Posterior cingulate gyrus (tissue), 11 donors: ENCODE measurements at regions not wholly inside any gene's neighbourhood (a gene's known extent, or its start where the extent isn't known, plus 50 kb on each side); places are given as distances from the start of the nearest gene placed in this dataset.

ENCODE experiments used
- DNase-seq, 10 donors: peaks; one replicate each; pipeline versions ENCODE4 v3.0.0 to v3.0.0-alpha.2; 2020 to 2021; ENCODE audit warnings: mixed read lengths in 3 of 10
- intact Hi-C: fragments of 100-400 bp; cut with DNase I; formaldehyde crosslinking; loops from one replicate; pipeline ENCODE4 v1.15.1; 2023

DNA sequence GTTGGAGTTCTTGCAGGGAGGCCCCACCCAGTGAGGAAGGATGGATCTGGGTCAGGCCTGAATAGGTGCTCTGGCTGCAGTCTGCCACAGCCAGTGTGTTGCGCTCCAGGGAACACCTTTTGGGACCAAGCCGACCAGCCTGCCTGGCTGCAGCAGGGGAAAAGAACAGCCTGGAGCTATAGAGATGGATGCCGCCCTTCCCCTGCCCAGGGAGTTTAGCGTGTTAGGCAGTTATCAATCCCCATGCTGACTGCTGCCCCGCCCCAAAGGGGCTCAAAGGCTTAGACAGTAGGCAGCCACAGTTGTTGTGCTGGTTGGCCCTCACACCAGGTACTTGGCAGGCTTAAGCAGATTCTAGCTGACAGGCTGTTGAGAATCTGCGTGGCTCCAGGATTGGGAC lies 153.4 kb upstream of the ADAMTS19 start:
- DNase-seq = peak in 2 of 10 donors; percentile 51 to 57
- intact Hi-C loops = no loop called here

DNA sequence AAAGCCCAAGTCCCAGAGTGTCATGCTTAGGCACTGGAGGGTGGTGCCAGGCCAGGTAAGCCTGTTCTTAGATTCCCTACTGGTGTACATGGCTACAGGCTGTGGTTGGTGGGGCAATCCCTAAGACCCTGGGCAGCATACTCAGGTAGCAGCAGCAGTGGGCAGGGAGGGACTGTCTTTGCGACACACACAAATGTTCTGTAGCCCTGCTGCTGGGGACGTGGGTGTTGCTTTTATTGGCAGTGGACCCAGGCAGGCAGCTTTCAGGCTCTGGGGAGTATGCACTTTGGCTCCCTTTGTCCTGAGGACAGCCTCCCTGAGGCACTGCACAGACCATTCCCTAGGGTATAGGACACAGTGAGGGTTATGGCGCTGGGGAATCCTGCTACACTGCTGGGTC lies 137.1 kb upstream of the ADAMTS19 start:
- intact Hi-C loops = no loop called here
- peak in 1 of 10 donors; percentile 63 for DNase-seq

DNA sequence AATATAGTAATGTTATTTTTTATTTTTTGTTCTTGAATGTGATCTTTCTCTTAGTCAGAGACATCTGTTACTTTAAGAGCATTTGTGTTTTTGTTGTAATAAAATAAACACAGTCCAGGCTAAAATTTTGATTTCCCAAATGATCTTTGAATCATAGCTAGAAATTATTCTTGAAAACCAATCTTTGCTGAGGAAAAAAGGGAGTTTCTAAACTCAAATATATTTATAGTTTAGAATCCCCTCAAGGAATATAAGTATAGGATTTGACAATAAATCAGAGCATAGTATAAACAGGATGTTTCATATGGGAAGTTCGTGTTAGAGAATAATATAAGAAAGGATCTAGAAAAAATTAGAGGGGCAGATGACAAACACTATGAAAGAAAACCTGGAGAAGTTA lies 118.8 kb upstream of the ADAMTS19 start:
- no peak for DNase-seq
- intact Hi-C loops = no loop called here

DNA sequence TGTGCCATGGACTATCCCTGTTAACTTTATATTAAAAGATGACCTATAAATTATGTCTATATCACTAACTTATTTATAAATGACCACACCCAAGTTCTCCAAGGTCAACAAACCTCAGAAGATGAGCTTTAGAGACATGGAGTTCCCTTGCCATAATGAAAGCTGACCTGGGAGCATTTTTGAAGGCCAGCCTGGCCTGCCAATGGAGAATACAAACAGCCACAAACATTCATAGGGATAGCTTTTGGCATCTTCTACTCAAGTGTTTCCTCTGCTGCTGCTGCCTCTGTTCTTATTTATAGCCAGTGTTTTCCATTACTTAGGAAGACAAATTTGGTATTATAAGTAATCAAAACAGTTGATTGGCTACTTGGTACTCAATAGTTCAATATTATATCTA lies 117.3 kb upstream of the ADAMTS19 start:
- DNase-seq = no peak

DNA sequence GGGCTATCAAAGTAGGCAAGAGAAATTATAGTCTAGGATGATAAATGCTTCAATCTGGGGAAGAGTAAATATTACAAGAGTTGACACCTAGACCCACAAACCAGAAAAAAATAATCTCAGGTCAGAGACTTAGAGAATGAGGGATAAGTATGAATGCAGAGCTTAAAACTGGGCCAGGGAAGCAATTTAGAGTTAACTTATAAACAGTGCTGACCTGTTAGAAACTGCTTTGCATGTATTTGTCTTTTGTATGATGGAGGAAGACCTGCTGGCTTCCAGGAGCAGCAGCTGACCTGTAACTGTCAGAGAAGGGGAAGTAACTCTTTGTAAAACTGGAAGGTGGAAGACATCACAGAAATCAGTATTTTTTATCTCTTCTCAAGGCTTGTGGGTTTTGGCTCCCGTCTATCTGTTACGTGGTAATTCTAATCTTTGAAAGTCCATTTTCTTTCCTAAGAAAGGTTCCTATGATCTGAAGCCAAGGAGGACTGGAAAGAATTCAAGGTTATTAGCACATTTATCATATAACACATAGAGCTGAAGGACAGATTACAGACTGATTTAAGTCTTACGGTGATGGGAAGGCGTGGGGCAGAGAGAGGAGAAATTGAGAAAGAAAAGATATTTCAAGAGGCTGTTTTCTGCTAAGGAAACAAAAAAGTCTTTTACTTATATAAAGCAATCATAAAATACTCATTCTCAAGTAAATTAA lies 114.7 kb upstream of the ADAMTS19 start:
- intact Hi-C loops = no loop called here
- DNase-seq = no peak

More for the DNA sequence above, 117.3 kb upstream of the ADAMTS19 start:
- intact Hi-C loops = no loop called here

DNA sequence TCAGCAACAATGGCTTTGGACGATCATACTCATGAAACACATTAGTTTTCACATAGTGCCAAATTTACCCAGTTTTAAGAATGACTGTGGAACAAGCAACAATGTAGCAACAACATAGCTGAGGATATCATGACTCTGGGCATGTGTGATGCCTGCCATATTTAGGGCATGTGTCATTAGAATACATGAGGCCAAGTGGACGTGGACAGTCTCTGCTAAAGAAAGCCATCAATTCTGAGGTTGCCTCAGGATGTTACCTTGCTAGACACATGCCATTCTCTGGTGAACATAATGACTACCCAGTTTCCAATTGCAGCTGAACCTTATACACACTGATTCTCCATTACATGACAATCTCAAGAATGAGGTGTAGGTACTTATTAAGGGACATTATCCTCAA lies 103.3 kb upstream of the ADAMTS19 start:
- intact Hi-C loops = no loop called here
- DNase-seq = no peak

DNA sequence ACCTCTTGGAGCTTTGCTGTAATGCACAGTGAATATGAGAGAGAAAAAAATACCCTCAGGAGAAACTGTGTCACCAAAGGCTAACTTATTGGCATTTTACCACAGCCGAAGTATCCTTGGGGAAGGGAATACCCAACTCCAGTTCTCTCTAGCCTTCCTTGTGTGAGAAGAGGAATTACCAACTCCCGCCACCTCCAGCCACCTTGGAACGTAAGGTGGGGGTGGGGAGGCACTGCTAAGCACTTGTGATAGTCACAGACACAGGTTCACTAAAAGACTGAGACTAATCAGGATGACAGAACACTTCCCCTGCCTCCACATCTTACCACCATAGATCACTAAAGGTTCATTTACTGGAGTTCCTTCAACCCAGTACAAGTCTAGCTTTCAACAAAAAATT lies 102.0 kb upstream of the ADAMTS19 start:
- DNase-seq = no peak
- intact Hi-C loops = no loop called here

DNA sequence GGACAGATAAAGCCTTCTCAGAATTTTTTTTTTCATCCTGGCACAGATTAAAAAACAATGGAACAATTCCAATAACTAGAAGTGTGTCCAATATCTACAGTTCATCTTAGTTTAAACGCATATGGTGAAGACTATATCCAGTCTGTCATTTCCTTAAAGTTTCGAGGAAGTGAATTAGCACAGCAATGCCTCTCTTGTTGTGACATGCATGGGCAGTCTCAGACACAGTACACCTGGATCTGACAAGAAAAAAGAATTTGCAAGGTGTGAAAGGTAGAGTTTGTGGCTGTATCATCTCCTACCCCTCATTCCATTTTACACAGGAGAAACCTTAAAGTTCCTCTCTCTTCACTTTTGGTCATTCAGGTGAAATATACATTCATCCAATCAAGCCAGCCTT lies 100.6 kb upstream of the ADAMTS19 start:
- intact Hi-C loops = no loop called here
- DNase-seq = no peak

DNA sequence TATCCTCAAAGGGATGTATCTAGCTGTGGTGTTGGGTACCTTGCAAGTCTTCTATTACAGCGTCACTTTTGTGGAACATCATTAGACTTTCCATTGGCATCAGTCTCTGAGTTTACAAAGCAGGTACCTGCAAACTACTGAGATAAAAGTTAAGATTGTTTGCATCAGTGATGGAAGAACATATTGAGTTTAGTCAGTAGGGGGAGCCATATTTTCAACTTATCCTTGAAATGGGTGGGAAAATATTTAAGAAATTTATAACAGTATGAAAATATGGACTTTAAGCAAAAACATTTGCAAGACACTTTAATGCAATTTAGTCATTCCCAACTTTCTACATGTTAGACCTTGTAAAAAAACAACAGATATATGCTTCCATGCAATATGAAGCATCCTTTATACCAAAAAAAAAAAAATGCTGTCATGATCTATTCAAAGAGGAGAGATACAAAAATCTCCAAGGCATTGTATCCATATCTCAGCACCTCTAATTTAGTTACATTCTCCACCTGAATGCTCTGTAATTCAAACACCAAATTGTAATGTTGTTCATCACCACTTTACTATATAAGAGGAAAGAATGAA lies 98.6 kb upstream of the ADAMTS19 start:
- intact Hi-C loops = no loop called here

DNA sequence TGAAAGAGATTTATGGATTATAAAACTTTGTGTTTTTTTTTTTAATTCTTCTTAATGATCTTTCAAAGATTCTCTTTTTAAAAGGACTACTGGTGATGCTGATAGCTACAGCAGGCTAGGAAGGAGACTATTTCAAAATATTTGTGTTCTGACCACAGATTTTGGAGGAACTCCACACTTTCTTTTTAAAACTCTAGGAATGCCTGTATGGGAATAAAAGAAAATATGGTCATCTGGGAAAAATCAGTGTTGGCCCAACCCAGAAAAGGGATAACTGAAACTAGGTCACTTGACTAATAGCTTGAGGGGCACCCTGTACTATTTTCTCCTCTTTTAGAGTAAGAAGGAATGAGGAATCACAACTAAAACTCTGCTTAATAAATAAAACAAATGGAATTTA lies 97.6 kb upstream of the ADAMTS19 start:
- intact Hi-C loops = no loop called here
- no peak for DNase-seq

More for the DNA sequence above, 98.6 kb upstream of the ADAMTS19 start:
- DNase-seq = no peak

DNA sequence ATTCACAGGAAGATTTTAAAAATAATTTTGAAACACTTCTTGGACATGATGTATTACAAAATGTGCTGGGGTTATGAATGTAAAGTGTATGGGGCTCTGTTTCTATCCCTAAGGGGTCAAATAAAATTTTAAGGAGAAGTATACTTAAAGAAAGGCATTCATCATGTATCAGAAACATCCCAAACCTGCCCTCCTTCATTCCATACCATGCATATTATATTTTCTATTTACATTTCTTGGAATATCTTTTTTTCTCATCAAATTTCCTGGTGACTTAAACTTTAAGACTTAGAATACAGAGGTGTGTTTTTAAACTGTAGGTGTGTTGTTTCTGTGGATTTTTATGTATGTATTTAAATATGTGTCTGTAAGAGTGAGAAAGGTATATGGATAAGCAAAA lies 96.1 kb upstream of the ADAMTS19 start:
- intact Hi-C loops = no loop called here
- no peak for DNase-seq

DNA sequence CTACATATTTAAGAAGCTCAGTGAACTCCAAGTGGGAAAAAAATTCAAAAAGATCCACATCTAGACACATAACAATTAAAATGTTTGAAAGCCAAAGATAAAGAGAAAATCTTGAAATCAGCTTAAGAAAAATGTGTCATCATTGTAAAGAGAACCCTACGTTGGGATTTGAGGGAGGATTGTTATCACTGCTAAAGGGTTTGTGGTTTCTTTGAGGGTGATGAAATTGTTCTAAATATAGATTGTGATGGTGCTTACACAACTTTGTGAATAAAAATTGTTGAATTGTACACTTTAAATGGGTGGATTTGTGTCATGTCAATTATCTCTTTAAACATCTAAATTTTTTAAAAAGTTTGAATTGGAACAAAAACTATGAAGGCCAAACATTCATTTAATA lies 92.2 kb upstream of the ADAMTS19 start:
- DNase-seq = no peak
- intact Hi-C loops = no loop called here

DNA sequence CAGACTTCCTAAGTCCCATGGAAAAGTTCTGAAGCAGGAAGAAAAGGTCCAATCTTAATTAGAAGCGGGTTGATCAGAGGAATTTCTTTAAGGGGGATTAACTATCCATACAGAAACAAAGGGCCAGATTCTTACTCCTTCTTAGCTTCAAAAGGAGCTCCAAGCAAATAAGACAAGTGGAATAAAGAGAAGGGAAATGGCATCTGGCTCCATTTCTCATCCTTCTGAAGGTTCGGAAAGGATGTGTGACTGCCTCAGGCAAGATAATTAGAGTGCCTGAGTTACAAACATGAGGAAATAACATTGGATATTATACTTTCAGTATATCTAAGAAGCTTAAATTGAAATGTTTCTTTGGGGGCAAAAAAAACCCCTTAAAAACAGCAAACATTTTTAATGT lies 88.1 kb upstream of the ADAMTS19 start:
- intact Hi-C loops = no loop called here
- no peak for DNase-seq

DNA sequence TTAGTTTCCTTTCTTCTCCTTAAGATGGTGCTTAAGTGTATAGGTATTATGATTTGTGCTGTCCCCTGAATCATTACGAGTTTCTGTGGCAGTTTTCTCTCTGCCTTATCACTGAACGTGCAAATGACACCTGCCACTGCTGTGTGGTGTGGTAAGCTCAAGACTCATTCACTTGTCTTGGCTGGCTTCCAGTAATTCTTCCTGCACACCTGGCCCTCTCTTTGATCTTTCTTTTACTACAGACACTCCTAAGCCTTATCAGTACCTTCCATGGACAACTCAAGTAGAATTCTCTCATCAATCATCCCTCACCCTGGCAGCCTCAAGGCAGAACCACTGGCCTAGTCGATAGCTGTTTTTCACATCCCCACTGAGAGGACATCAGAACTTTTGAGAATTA lies 82.6 kb upstream of the ADAMTS19 start:
- intact Hi-C loops = no loop called here
- DNase-seq = no peak

DNA sequence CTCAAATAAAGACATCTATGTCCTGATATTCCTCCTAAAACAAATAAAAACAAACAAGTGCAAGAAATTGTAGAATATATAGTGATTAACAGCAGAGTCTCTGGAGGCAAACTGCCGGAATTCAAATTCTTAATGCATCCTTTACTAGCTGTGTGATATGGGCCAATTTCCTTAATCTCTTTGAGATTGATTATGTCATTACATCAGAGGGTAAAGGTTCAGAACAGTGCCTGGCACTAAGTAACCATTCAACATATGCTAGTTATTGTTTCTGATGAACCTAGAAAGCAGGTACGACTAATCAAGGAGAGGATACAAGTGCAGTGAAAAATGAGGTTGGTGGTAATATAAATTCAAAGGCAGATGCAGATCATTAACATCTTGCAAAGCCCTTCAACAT lies 81.1 kb upstream of the ADAMTS19 start:
- intact Hi-C loops = no loop called here
- DNase-seq = no peak

DNA sequence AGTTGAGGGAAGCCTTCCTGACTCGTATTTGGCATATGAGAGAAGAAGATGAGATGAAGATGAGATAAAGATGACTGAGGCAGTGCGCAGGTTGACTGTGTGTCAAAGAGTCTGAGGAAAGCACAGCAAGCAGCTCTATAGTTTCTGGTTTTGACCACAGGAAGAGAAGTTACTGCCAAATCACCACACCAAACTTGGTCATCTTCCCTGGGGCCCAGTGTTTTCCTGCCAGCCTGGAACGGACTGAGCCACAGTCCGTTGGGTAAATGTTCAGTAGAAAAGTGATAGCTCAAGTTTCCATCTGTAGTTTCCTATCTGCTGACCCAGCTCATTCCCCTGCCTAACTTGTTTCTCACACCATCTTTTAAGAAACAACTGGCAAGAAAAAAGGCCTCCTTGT lies 80.7 kb upstream of the ADAMTS19 start:
- intact Hi-C loops = no loop called here
- no peak for DNase-seq

DNA sequence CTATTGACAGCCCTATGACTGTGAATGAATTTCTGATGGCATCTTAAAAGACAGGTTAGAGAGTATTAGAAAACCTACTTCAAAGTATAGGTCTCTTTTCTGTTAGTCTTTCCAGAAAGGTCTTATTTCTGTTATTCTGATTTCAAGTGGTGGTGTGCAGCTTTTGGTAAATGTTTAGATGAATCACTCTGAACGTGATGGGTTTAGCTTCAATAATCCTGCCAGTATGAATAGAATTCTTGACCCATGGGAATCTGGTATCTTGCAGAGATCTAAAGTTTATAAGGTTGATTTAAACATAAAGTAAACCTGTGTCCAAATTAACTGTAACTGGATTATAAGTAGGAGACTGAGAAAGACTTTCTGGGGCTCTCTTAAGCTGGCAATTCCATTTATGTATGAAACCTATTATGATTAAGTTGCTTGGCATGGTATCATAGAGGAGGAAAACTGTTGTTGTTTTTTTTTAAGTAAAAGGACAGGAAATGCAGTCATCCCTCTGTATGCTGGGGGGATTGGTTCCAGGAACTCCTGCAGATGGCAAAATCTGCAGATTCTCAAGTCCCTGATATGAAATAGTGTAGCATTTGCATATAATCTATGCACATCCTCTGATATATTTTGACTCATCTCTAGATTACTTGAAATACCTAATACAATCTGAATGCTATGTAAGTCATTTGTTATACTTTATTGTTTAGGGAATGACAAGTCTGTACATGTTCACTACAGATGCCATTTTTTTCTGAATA lies 77.0 kb upstream of the ADAMTS19 start:
- no peak for DNase-seq
- intact Hi-C loops = no loop called here

DNA sequence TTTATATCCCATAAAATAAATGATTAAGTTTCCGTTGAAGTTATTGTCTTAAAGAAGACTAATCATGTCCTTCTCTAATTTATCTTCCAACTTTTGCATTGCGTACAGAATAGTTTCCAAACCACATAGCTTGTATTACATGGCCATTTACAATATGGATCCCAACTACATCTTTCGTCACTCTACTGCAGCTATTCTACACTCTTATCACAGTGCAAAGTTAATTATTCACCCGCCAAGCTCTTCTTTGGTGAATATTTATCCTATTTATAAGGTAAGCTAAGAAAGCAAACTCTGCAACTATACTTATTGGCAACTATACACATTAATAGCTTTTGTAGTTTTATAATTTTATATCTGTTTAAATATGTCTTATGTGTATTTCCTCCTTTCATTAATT lies 75.9 kb upstream of the ADAMTS19 start:
- intact Hi-C loops = no loop called here
- DNase-seq = no peak

DNA sequence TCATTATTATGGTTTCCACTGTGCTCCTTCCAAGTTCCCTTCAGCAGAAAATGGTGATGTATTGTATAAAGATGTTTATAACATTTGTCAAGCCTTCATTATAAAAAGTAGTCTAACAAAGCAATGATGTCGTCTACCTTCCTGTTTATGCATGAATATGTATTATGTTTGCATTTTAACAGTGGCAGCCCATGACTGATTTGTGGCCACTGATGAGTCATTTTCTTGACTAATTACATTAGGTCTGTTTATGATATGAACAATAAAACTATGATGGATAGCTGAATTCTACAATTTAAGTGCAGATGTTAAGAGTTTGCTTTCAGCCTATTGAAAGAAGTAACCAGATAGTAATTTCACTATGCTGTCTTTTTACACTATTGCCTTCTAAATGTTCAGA lies 75.4 kb upstream of the ADAMTS19 start:
- DNase-seq = no peak

DNA sequence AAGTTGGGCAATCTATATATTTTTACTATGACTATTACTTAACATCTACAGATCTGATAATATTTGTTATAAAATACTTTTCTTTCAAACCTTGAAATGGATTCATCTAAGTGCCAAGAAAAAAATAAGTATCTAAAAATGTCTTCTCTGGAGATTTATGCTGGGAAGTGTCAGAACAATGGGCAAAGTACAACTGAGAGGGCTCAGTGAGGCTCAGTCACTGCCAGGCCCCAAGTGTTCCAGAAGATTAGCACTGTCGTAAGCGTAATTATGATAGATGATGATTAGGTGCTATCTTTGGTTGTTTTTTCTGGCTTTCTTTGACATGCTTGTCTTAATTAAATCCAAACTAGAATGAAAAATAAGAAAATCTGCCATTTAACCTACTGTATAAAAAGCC lies 72.2 kb upstream of the ADAMTS19 start:
- DNase-seq = no peak
- intact Hi-C loops = no loop called here

More for the DNA sequence above, 75.4 kb upstream of the ADAMTS19 start:
- intact Hi-C loops = no loop called here

DNA sequence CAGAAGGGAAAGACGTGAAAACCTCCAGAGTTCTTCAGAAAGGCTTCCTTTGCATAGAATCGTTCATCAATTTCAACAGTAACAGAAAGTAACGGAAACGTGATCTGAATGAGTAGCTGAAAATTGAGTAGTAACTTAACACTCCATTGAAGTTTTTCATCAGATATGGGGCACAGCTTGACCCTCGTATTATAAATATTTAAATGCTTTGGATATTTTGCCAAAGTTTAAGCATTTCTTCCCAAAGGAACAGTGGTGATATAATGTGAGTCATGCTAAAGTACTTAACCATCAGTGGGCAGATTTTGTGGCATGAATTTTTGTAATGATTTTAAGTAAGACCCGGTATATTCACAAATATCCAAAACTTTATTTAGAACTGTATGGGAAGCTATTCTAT lies 67.4 kb upstream of the ADAMTS19 start:
- intact Hi-C loops = no loop called here
- DNase-seq = no peak

DNA sequence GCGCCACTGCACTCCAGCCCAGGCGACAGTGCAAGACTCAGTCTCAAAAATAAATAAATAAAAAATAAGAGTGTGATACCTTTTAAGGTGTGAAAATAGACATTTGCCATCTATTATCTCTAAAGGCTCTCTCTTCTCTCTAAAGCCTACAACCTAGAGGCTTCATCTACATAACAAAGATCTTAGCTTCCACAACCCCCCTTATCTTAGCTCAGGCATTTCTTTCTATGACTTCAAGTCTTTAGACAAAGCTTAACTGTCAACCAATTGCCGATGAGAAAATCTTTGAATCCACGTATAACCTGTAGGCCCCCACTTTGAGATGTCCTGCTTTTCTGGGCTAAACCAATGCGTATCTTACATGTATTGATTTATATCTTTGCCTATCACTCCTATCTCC lies 64.9 kb upstream of the ADAMTS19 start:
- DNase-seq = no peak
- intact Hi-C loops = no loop called here
